Fibroblast of lung (primary cell): ENCODE measurements at regions not wholly inside any gene's neighbourhood (a gene's known extent, or its start where the extent isn't known, plus 50 kb on each side); places are given as distances from the start of the nearest gene placed in this dataset.

ENCODE experiments used
- DNase-seq, 2 donors: peaks; one replicate each; pipeline versions ENCODE4 v3.0.0 to v3.0.0-alpha.2; 2010; ENCODE audit warnings: low read depth in 2 of 2
- H2AFZ ChIP-seq: 2 replicates; pipeline ENCODE4 v1.5.1; 2012; ENCODE audit warnings: low read length, control low read depth, inconsistent platforms
- H3K27ac ChIP-seq: 2 replicates; pipeline ENCODE4 v1.5.1; 2011; ENCODE audit warnings: low read length, control low read depth; ENCODE audit not compliant: insufficient read depth
- H3K27me3 ChIP-seq: 2 replicates; pipeline ENCODE4 v1.5.1; 2011; ENCODE audit warnings: mild to moderate bottlenecking, low read length; ENCODE audit not compliant: control insufficient read depth, insufficient read depth
- H3K36me3 ChIP-seq: 2 replicates; pipeline ENCODE4 v1.5.1; 2011; ENCODE audit warnings: low read length; ENCODE audit not compliant: control insufficient read depth, insufficient read depth
- H3K4me1 ChIP-seq: 2 replicates; pipeline ENCODE4 v1.5.1; 2011; ENCODE audit warnings: low read length; ENCODE audit not compliant: control insufficient read depth, insufficient read depth; ENCODE audit errors: extremely low read depth
- H3K4me2 ChIP-seq: 2 replicates; pipeline ENCODE4 v1.5.1; 2011; ENCODE audit warnings: low read length, control low read depth; ENCODE audit not compliant: insufficient read depth; ENCODE audit errors: extremely low read depth
- H3K4me3 ChIP-seq, 4 experiments: fragments of 200-600 bp in 1 of 4; sonication (generic) in 1 of 4; replicated peaks in 1 of 4; 2 replicates each; pipeline ENCODE4 v1.5.1; 2011 to 2016; ENCODE audit warnings: low read length in 4 of 4, low read depth in 3 of 4, mild to moderate bottlenecking in 3 of 4, control low read depth in 2 of 4, inconsistent platforms in 1 of 4, mixed read lengths in 1 of 4; ENCODE audit not compliant: insufficient read depth in 1 of 4; ENCODE audit errors: control extremely low read depth in 1 of 4
- H3K79me2 ChIP-seq: 2 replicates; pipeline ENCODE4 v1.5.1; 2012; ENCODE audit warnings: mild to moderate bottlenecking, low read length, inconsistent platforms; ENCODE audit not compliant: control insufficient read depth, insufficient read depth
- H3K9ac ChIP-seq: 2 replicates; pipeline ENCODE4 v1.5.1; 2011; ENCODE audit warnings: mild to moderate bottlenecking, low read length, control low read depth; ENCODE audit not compliant: insufficient read depth
- H3K9me3 ChIP-seq: 2 replicates; pipeline ENCODE4 v1.5.1; 2012; ENCODE audit warnings: low read depth, low read length; ENCODE audit not compliant: control insufficient read depth, insufficient read depth
- H4K20me1 ChIP-seq: 2 replicates; pipeline ENCODE4 v1.5.1; 2011; ENCODE audit warnings: low read length; ENCODE audit not compliant: control insufficient read depth, insufficient read depth; ENCODE audit errors: extremely low read depth
- CTCF ChIP-seq, 2 donors: IDR thresholded peaks in 1 of 2; conservative IDR thresholded peaks in 1 of 2; 1 replicate in 1 of 2; 2 replicates in 1 of 2; pipeline ENCODE4 v1.5.1; 2011 to 2012; ENCODE audit warnings: low read length in 2 of 2, control low read depth in 1 of 2, inconsistent platforms in 1 of 2, low read depth in 1 of 2, mild to moderate bottlenecking in 1 of 2
- EZH2 ChIP-seq: IDR thresholded peaks from 2 replicates; pipeline ENCODE4 v1.5.1; 2012; ENCODE audit warnings: low read length, control low read depth, mild to moderate bottlenecking; ENCODE audit errors: missing control alignments

- Histone ChIP-seq H3K27me3 (peaks cover 4% of the 10 kb centered on the region), H4K20me1 (no peaks in the 10 kb centered on the region), H3K4me1 (peaks cover 6% of the 10 kb centered on the region), H2AFZ (no peak overlapping the region), H3K9me3 (no peaks in the 10 kb centered on the region), H3K4me3 (no peak overlapping the region), H3K36me3 (no peaks in the 10 kb centered on the region), H3K9ac (no peak overlapping the region), H3K79me2 (no peaks in the 10 kb centered on the region), H3K27ac (no peak overlapping the region), H3K4me2 (no peak overlapping the region)
- DNase-seq, result no peak
- no peak for TF ChIP-seq EZH2
- TF ChIP-seq CTCF (conservative IDR thresholded peaks at IDR 0.05 in 1 of 2, IDR thresholded peaks at IDR 0.05 in 1 of 2; ENCODE audit: low read depth in 1 of 2, low read length in 2 of 2), result no peak
Measured at GRCh38 chr2:71799013-71799575, 345.7 kb downstream of the DYSF start.

- Histone ChIP-seq H3K4me3 (no peak overlapping the region), H3K27me3 (peaks cover 4% of the 10 kb centered on the region), H3K9ac (no peak overlapping the region), H4K20me1 (no peaks in the 10 kb centered on the region), H3K9me3 (no peaks in the 10 kb centered on the region), H3K27ac (no peak overlapping the region), H3K79me2 (no peaks in the 10 kb centered on the region), H3K4me1 (peaks cover 6% of the 10 kb centered on the region), H2AFZ (no peak overlapping the region), H3K36me3 (no peaks in the 10 kb centered on the region), H3K4me2 (no peak overlapping the region)
- no peak for TF ChIP-seq EZH2
- peak; percentile 75 to 76 for TF ChIP-seq CTCF (conservative IDR thresholded peaks at IDR 0.05 in 1 of 2, IDR thresholded peaks at IDR 0.05 in 1 of 2; ENCODE audit: low read depth in 1 of 2, low read length in 2 of 2)
- DNase-seq, result peak; percentile 19 to 28
Measured at GRCh38 chr2:71798266-71799012, 345.1 kb downstream of the DYSF start.

GRCh38 chr2:71797035-71797810, 343.9 kb downstream of the DYSF start:
- DNase-seq, result no peak
- no peaks in the 10 kb centered on the region for H4K20me1 ChIP-seq
- no peaks in the 10 kb centered on the region for H3K36me3 ChIP-seq
- H3K4me1 ChIP-seq, result peaks cover 6% of the 10 kb centered on the region
- H3K27ac ChIP-seq, result no peak overlapping the region
- H3K9me3 ChIP-seq, result no peaks in the 10 kb centered on the region
- TF ChIP-seq CTCF (conservative IDR thresholded peaks at IDR 0.05 in 1 of 2, IDR thresholded peaks at IDR 0.05 in 1 of 2; ENCODE audit: low read depth in 1 of 2, low read length in 2 of 2) (no peak), EZH2 (no peak)
- no peak overlapping the region for H3K4me3 ChIP-seq
- H3K9ac ChIP-seq, result no peak overlapping the region
- no peak overlapping the region for H3K4me2 ChIP-seq
- peaks cover 2% of the 10 kb centered on the region for H3K27me3 ChIP-seq
- no peak overlapping the region for H2AFZ ChIP-seq
- no peaks in the 10 kb centered on the region for H3K79me2 ChIP-seq
